Vagina (tissue), 2 donors: ENCODE measurements at regions not wholly inside any gene's neighbourhood (a gene's known extent, or its start where the extent isn't known, plus 50 kb on each side); places are given as distances from the start of the nearest gene placed in this dataset.

Experiments used
- DNase-seq, 2 donors: peaks; one replicate each; pipeline ENCODE4 v3.0.0-alpha.2; 2017; ENCODE audit errors: extremely low spot score in 2 of 2
- H3K27ac ChIP-seq: fragments of 200-600 bp; sonication (generic); one replicate; pipeline ENCODE4 v1.5.1; 2019
- H3K27me3 ChIP-seq: fragments of 200-600 bp; sonication (generic); one replicate; pipeline ENCODE4 v1.5.1; 2019
- H3K36me3 ChIP-seq, 2 donors: fragments of 200-600 bp; sonication (generic); one replicate each; pipeline ENCODE4 v1.5.1; 2017 to 2019
- H3K4me1 ChIP-seq: fragments of 200-600 bp; sonication (generic); one replicate; pipeline ENCODE4 v1.5.1; 2019
- H3K4me3 ChIP-seq, 2 donors: fragments of 200-600 bp; sonication (generic); 1 replicate in 1 of 2; 2 replicates in 1 of 2; pipeline ENCODE4 v1.5.1; 2016 to 2019
- H3K9me3 ChIP-seq: fragments of 200-600 bp; sonication (generic); one replicate; pipeline ENCODE4 v1.5.1; 2019
- POLR2A ChIP-seq, 2 donors: fragments of 450-650 bp; IDR thresholded peaks; one replicate each; pipeline ENCODE4 v1.6.1; 2017; ENCODE audit warnings: antibody characterized with exemption in 2 of 2, mild to moderate bottlenecking in 2 of 2, moderate library complexity in 2 of 2
- POLR2AphosphoS5 ChIP-seq, 2 donors: sonication (generic); formaldehyde crosslinking; IDR thresholded peaks; one replicate each; pipeline ENCODE4 v1.9.0; 2017; ENCODE audit warnings: antibody characterized with exemption in 2 of 2, mild to moderate bottlenecking in 2 of 2, low read depth in 1 of 2; ENCODE audit not compliant: insufficient read depth in 1 of 2
- intact Hi-C: fragments of 100-400 bp; cut with DNase I; formaldehyde crosslinking; loops from one replicate; pipeline ENCODE4 v1.15.1; 2023
- TF ChIP-seq, protein P1 (sequence below), 3 experiments: fragments of 450-650 bp in 2 of 3; fragments of 200-600 bp in 1 of 3; sonication (generic) in 1 of 3; IDR thresholded peaks; one replicate each; pipeline ENCODE4 v1.5.1; 2017 to 2019; ENCODE audit warnings: antibody characterized with exemption in 3 of 3, mild to moderate bottlenecking in 2 of 3, moderate library complexity in 2 of 3

DNA sequence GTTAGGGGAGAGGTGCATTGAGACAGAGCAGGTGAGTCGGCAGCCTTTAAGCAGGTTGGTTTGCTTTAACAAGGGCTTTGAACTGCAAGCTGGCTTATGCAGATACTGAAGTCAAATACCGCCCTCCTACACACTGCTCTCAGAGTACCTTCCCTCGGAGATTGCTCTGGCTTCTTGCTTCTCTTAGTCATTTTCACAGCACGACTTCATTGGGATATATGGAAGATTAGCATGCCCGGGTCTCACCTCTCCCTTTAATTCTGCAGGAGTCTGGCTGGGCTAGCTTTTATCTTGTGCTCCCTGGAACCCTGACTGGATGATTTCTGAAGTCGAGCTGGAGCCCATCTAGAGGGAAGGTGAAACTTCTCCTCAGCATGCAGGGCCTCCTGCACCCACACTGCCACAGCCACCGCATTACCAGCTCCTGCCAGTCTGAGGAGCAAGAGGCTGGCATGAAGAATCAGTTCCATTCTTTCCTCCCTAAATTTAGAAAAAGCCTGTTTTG lies 395.5 kb upstream of the HNRNPA3 start:
- H3K4me3 ChIP-seq, result no peak overlapping the region
- H3K36me3 ChIP-seq, result no peaks in the 10 kb centered on the region
- intact Hi-C loops, result loop anchor here (5.0 to 10.0 kb wide), 3 partner anchors 162 to 695 kb away; partner anchors contain the start of gene HOXD9
- no peaks in the 10 kb centered on the region for H3K9me3 ChIP-seq
- no peak overlapping the region for H3K27ac ChIP-seq
- H3K4me1 ChIP-seq, result peaks cover 5% of the 10 kb centered on the region
- no peak for DNase-seq
- no peaks in the 10 kb centered on the region for H3K27me3 ChIP-seq
- TF ChIP-seq, protein P1, sequence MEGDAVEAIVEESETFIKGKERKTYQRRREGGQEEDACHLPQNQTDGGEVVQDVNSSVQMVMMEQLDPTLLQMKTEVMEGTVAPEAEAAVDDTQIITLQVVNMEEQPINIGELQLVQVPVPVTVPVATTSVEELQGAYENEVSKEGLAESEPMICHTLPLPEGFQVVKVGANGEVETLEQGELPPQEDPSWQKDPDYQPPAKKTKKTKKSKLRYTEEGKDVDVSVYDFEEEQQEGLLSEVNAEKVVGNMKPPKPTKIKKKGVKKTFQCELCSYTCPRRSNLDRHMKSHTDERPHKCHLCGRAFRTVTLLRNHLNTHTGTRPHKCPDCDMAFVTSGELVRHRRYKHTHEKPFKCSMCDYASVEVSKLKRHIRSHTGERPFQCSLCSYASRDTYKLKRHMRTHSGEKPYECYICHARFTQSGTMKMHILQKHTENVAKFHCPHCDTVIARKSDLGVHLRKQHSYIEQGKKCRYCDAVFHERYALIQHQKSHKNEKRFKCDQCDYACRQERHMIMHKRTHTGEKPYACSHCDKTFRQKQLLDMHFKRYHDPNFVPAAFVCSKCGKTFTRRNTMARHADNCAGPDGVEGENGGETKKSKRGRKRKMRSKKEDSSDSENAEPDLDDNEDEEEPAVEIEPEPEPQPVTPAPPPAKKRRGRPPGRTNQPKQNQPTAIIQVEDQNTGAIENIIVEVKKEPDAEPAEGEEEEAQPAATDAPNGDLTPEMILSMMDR (IDR thresholded peaks at IDR 0.05), result no peak
- TF ChIP-seq POLR2AphosphoS5 (IDR thresholded peaks at IDR 0.05; ENCODE audit: insufficient read depth in 1 of 2, low read depth in 1 of 2), result no peak
- TF ChIP-seq POLR2A (IDR thresholded peaks at IDR 0.05), result no peak

DNA sequence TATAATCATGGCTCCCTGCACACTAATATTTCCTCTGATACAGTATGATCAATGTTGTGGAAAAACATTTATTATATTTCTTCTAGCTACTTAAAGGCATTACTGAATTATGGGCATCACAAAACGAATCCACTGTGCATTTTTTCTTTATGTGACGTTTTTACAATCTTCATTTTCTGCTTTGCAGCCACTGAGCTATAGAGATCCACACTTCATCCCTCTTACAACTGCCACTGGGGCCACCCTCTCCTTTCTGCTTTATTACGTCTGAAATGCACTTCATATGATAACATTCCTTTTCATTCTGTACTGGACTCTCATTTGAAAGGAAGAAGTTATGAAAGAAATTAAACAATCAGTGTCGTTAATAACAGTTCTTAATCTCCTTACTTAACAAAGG lies 394.5 kb upstream of the HNRNPA3 start:
- TF ChIP-seq POLR2AphosphoS5 (IDR thresholded peaks at IDR 0.05; ENCODE audit: insufficient read depth in 1 of 2, low read depth in 1 of 2) (no peak), POLR2A (IDR thresholded peaks at IDR 0.05) (no peak)
- TF ChIP-seq, protein P1 (IDR thresholded peaks at IDR 0.05), result no peak
- H3K4me1 ChIP-seq, result peaks cover 5% of the 10 kb centered on the region
- DNase-seq, result no peak
- no peak overlapping the region for H3K27ac ChIP-seq
- H3K4me3 ChIP-seq, result no peak overlapping the region
- intact Hi-C loops, result loop anchor here (5.0 to 10.0 kb wide), 3 partner anchors 163 to 696 kb away; partner anchors contain the start of gene HOXD9
- no peaks in the 10 kb centered on the region for H3K9me3 ChIP-seq
- H3K36me3 ChIP-seq, result no peaks in the 10 kb centered on the region
- no peaks in the 10 kb centered on the region for H3K27me3 ChIP-seq

DNA sequence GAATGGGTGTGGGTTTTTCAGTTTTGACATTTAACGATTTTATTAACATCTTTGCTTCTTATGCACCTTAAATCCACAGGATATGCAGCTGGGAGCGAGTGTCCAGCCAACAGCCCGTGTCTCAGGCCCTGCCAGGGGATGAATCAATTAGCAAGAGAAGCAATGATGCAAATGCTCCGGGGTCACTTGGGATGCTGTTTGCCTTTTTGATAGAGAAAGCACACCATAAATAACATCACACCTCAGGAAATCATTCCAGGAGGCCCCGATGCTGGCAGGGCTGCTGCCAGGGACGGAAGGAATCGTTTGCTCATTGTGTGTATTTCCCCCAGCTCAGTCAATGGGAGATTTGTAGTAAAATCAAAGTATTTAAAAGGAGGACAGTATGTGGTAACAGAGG lies 394.0 kb upstream of the HNRNPA3 start:
- no peaks in the 10 kb centered on the region for H3K27me3 ChIP-seq
- no peak overlapping the region for H3K4me3 ChIP-seq
- intact Hi-C loops, result loop anchor here (5.0 to 10.0 kb wide), 3 partner anchors 164 to 696 kb away; partner anchors contain the start of gene HOXD9
- H3K36me3 ChIP-seq, result no peaks in the 10 kb centered on the region
- H3K4me1 ChIP-seq, result peaks cover 5% of the 10 kb centered on the region
- DNase-seq, result no peak
- H3K9me3 ChIP-seq, result no peaks in the 10 kb centered on the region
- H3K27ac ChIP-seq, result no peak overlapping the region
- TF ChIP-seq, protein P1 (IDR thresholded peaks at IDR 0.05), result no peak
- no peak for TF ChIP-seq POLR2AphosphoS5 (IDR thresholded peaks at IDR 0.05; ENCODE audit: insufficient read depth in 1 of 2, low read depth in 1 of 2)

DNA sequence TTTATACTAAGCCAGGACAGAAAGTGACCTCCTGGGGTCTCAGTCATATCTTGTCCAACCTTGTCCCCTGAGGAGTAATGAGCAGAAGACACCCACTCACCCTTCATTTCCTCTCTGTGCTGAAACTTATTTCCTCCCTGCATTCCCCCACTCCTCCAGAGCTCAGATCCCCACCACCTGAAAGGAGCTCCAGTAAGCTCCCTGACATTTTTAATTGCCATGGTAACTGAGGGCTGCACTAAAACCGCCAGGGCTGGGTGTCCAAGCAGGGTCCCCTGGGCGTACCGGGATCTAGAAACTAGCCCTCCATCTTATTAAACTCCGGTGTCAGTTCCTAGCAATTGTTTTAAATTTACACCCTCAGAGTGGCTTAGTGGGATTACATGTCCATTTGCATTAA lies 393.3 kb upstream of the HNRNPA3 start:
- intact Hi-C loops, result loop anchor here (5.0 to 10.0 kb wide), 3 partner anchors 165 to 697 kb away; partner anchors contain the start of gene HOXD9
- DNase-seq, result no peak
- no peaks in the 10 kb centered on the region for H3K9me3 ChIP-seq
- no peak for TF ChIP-seq POLR2AphosphoS5 (IDR thresholded peaks at IDR 0.05; ENCODE audit: insufficient read depth in 1 of 2, low read depth in 1 of 2)
- TF ChIP-seq, protein P1 (IDR thresholded peaks at IDR 0.05), result no peak
- TF ChIP-seq POLR2A (IDR thresholded peaks at IDR 0.05), result no peak
- no peaks in the 10 kb centered on the region for H3K36me3 ChIP-seq
- no peaks in the 10 kb centered on the region for H3K27me3 ChIP-seq
- H3K4me3 ChIP-seq, result no peak overlapping the region
- H3K27ac ChIP-seq, result no peak overlapping the region
- H3K4me1 ChIP-seq, result peaks cover 5% of the 10 kb centered on the region

DNA sequence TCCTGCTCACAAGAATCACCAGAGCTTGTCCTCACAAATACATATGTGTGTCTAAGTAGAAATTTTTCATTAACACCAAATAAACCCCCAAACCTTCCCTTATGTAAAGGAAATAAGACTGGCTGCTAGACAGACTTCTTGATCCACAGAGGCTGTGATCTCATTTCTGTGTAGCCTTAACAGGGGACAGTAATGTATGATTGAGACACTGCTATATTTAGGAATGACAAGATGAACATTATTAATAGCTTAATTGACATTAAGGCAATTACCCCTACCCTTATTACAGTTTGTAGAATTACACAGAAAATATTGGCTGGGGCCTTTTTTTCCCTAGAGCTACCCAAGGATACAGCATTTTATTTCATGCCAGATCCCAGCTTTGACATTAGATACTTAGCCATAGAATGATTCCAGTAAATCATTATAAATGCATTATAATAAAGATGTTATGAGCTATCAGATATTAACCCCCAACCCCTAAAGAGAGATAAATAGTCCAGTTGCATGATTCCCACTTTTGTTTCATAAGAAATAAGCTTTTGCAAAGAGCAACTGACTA lies 392.1 kb upstream of the HNRNPA3 start:
- no peak for TF ChIP-seq POLR2A (IDR thresholded peaks at IDR 0.05)
- no peak for TF ChIP-seq POLR2AphosphoS5 (IDR thresholded peaks at IDR 0.05; ENCODE audit: insufficient read depth in 1 of 2, low read depth in 1 of 2)
- TF ChIP-seq, protein P1 (IDR thresholded peaks at IDR 0.05), result no peak
- intact Hi-C loops, result no loop called here
- Histone ChIP-seq H3K4me1 (peaks cover 5% of the 10 kb centered on the region), H3K27ac (no peak overlapping the region), H3K27me3 (no peaks in the 10 kb centered on the region), H3K9me3 (no peaks in the 10 kb centered on the region), H3K36me3 (no peaks in the 10 kb centered on the region), H3K4me3 (no peak overlapping the region)
- DNase-seq, result no peak
